Epidermal melanocyte (primary cell): ENCODE measurements at regions not wholly inside any gene's neighbourhood (a gene's known extent, or its start where the extent isn't known, plus 50 kb on each side); places are given as distances from the start of the nearest gene placed in this dataset.

Experiments used
- DNase-seq: peaks from one replicate; pipeline ENCODE4 v3.0.0; 2011; ENCODE audit warnings: low spot score; ENCODE audit not compliant: insufficient read length

- no peak for DNase-seq
Measured at GRCh38 chr12:115037830-115038229, 353.9 kb upstream of the TBX3 start.

- no peak for DNase-seq
Measured at GRCh38 chr12:115035535-115036107, 351.6 kb upstream of the TBX3 start.

- DNase-seq = no peak
Measured at GRCh38 chr12:115032521-115032920, 348.5 kb upstream of the TBX3 start.

GRCh38 chr12:115030017-115030416 lies 346.0 kb upstream of the TBX3 start:
- no peak for DNase-seq

GRCh38 chr12:115024531-115024930 lies 340.6 kb upstream of the TBX3 start:
- no peak for DNase-seq

- peak; percentile 22 for DNase-seq
Measured at GRCh38 chr12:115023279-115024265, 339.6 kb upstream of the TBX3 start.

- no peak for DNase-seq
Measured at GRCh38 chr12:115020091-115020490, 336.1 kb upstream of the TBX3 start.

GRCh38 chr12:115017346-115017745 lies 333.4 kb upstream of the TBX3 start:
- peak; percentile 19 for DNase-seq

- DNase-seq = no peak
Measured at GRCh38 chr12:115013236-115013981, 329.4 kb upstream of the TBX3 start.

- DNase-seq = no peak
Measured at GRCh38 chr12:115012861-115013235, 328.9 kb upstream of the TBX3 start.

GRCh38 chr12:115011703-115012102 lies 327.7 kb upstream of the TBX3 start:
- DNase-seq = no peak

- DNase-seq = no peak
Measured at GRCh38 chr12:115010324-115010995, 326.5 kb upstream of the TBX3 start.

- DNase-seq = no peak
Measured at GRCh38 chr12:115008929-115009328, 325.0 kb upstream of the TBX3 start.

GRCh38 chr12:115004470-115005146 lies 320.6 kb upstream of the TBX3 start:
- no peak for DNase-seq

- no peak for DNase-seq
Measured at GRCh38 chr12:115002434-115002833, 318.5 kb upstream of the TBX3 start.

GRCh38 chr12:115001571-115002180 lies 317.7 kb upstream of the TBX3 start:
- no peak for DNase-seq

GRCh38 chr12:115000038-115000437 lies 316.1 kb upstream of the TBX3 start:
- no peak for DNase-seq

- no peak for DNase-seq
Measured at GRCh38 chr12:114998750-114999128, 314.8 kb upstream of the TBX3 start.

GRCh38 chr12:114998118-114998749 lies 314.3 kb upstream of the TBX3 start:
- DNase-seq = no peak

- no peak for DNase-seq
Measured at GRCh38 chr12:114996382-114996781, 312.4 kb upstream of the TBX3 start.
